ENCODE measurements at regions not wholly inside any gene's neighbourhood (a gene's known extent, or its start where the extent isn't known, plus 50 kb on each side); places are given as distances from the start of the nearest gene placed in this dataset.

DNA sequence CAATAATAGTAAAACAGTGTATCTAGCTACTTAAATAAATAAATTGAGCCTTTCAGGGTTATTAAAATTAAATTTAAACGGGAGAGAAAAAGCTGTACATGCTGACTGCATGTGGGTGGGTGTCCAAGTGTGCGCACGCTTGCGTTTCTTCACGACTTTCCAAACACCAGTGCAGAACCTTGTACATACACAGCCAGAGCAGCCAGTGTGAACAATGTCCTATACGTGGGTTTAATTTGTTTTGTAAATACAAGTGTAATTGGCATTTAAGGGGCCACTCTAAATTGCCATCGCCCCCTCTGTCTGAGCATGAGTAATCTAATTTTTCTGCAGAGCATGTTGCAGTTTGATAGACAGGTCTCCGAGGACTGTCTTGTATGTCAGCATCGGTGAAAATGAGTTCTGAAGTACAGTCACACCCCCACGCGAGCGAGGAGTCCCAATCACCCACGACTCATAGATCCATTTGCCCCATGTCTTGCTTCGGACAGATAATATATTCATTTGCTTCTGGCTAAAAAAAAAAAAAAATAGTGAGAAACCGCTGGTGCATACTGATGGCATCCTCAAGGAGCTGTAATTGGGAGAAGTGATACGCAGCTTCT lies 121.8 kb upstream of the ARRDC4 start:
- TF ChIP-seq, protein P1, sequence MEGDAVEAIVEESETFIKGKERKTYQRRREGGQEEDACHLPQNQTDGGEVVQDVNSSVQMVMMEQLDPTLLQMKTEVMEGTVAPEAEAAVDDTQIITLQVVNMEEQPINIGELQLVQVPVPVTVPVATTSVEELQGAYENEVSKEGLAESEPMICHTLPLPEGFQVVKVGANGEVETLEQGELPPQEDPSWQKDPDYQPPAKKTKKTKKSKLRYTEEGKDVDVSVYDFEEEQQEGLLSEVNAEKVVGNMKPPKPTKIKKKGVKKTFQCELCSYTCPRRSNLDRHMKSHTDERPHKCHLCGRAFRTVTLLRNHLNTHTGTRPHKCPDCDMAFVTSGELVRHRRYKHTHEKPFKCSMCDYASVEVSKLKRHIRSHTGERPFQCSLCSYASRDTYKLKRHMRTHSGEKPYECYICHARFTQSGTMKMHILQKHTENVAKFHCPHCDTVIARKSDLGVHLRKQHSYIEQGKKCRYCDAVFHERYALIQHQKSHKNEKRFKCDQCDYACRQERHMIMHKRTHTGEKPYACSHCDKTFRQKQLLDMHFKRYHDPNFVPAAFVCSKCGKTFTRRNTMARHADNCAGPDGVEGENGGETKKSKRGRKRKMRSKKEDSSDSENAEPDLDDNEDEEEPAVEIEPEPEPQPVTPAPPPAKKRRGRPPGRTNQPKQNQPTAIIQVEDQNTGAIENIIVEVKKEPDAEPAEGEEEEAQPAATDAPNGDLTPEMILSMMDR (conservative IDR thresholded peaks at IDR 0.05 in 1 of 2, IDR thresholded peaks at IDR 0.05 in 1 of 2; ENCODE audit: low read depth in 1 of 2, low read length in 2 of 2): no peak
- no peak for TF ChIP-seq EZH2 (IDR thresholded peaks at IDR 0.05; ENCODE audit: low read length, missing control alignments)

Measured in fibroblast of lung (primary cell).